MCF 10A (cell line): ENCODE measurements at regions not wholly inside any gene's neighbourhood (a gene's known extent, or its start where the extent isn't known, plus 50 kb on each side); places are given as distances from the start of the nearest gene placed in this dataset.
A peak's percentile ranks its signal among the peaks of the same experiment; 100 is the strongest.

Experiments
- BruUV-seq: library from RNA; stranded (reverse); fragments of 400-500 nt; replicated peaks from 2 replicates; lab custom pipeline; 2021; lab: Mats Ljungman, UMichigan
- CTCF ChIA-PET: fragments of 300-600 bp; sonication (Branson Sonifier 250); formaldehyde crosslinking; extraction: SDS; loops from one replicate; lab custom pipeline; 2021; ENCODE audit warnings: antibody characterized with exemption, inconsistent platforms; lab: Yijun Ruan, JAX
- POLR2A ChIA-PET: fragments of 300-600, 350-650 bp; sonication (Branson Sonifier 250); formaldehyde crosslinking; extraction: SDS; loops from one replicate; lab custom pipeline; 2020; ENCODE audit warnings: antibody characterized with exemption, inconsistent platforms; lab: Yijun Ruan, JAX
- DNase-seq: peaks from one replicate; pipeline ENCODE4 v3.0.0-alpha.2; 2018; ENCODE audit not compliant: unreplicated experiment
- H3K27ac Mint-ChIP-seq: one replicate; pipeline ENCODE4 v1.8.0; 2022; ENCODE audit warnings: mild to moderate bottlenecking, low read depth, mixed read lengths; ENCODE audit not compliant: unreplicated experiment
- H3K27me3 Mint-ChIP-seq: one replicate; pipeline ENCODE4 v1.8.0; 2022; ENCODE audit warnings: mixed read lengths; ENCODE audit not compliant: insufficient read depth, unreplicated experiment
- H3K36me3 Mint-ChIP-seq: one replicate; pipeline ENCODE4 v1.8.0; 2022; ENCODE audit warnings: mild to moderate bottlenecking, moderate library complexity, mixed read lengths; ENCODE audit not compliant: insufficient read depth, unreplicated experiment
- H3K4me1 Mint-ChIP-seq: one replicate; pipeline ENCODE4 v1.8.0; 2022; ENCODE audit warnings: mixed read lengths; ENCODE audit not compliant: insufficient read depth, unreplicated experiment
- H3K4me3 Mint-ChIP-seq: one replicate; pipeline ENCODE4 v1.8.0; 2022; ENCODE audit warnings: mild to moderate bottlenecking, moderate library complexity, mixed read lengths; ENCODE audit not compliant: unreplicated experiment
- H3K9me3 Mint-ChIP-seq: one replicate; pipeline ENCODE4 v1.8.0; 2022; ENCODE audit warnings: mixed read lengths; ENCODE audit not compliant: unreplicated experiment
- intact Hi-C: fragments of 100-400 bp; cut with micrococcal nuclease; formaldehyde crosslinking; loops from 2 replicates; pipeline ENCODE4 v1.14.1; 2022
- TF ChIP-seq, protein P1 (sequence below): fragments of 200-600 bp; IDR thresholded peaks from one replicate; pipeline ENCODE4 v1.8.0; 2022; ENCODE audit warnings: antibody characterized with exemption, mild to moderate bottlenecking; ENCODE audit not compliant: unreplicated experiment

DNA sequence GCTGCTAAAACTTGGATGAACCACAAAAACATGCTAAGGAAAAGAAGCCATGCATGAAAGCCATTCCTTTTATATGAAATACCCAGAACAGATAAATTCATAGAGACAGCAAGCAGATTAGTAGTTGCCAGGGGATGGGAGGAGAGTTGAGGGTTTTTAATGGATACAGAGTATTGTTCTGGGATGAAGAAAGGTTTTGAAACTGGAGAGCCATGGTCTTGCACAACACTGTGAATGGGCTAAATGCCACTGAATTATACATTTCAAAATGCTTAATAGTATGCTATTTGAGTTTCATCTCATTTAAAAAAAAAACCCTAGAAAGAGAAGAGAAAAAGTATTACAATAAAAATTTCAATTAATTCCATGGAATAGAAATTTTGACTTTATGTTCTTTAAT, 154.3 kb downstream of the GNAT3 start:
- H3K9me3 Mint-ChIP-seq = no peaks in the 10 kb centered on the region
- CTCF ChIA-PET = no interaction called here
- no peak overlapping the region for H3K4me3 Mint-ChIP-seq
- no peak overlapping the region for H3K27ac Mint-ChIP-seq
- POLR2A ChIA-PET = no interaction called here
- no TSS peak for BruUV-seq
- intact Hi-C loops = no loop called here
- no peaks in the 10 kb centered on the region for H3K27me3 Mint-ChIP-seq
- H3K36me3 Mint-ChIP-seq = no peaks in the 10 kb centered on the region
- peak; percentile 56 for DNase-seq
- TF ChIP-seq, protein P1, sequence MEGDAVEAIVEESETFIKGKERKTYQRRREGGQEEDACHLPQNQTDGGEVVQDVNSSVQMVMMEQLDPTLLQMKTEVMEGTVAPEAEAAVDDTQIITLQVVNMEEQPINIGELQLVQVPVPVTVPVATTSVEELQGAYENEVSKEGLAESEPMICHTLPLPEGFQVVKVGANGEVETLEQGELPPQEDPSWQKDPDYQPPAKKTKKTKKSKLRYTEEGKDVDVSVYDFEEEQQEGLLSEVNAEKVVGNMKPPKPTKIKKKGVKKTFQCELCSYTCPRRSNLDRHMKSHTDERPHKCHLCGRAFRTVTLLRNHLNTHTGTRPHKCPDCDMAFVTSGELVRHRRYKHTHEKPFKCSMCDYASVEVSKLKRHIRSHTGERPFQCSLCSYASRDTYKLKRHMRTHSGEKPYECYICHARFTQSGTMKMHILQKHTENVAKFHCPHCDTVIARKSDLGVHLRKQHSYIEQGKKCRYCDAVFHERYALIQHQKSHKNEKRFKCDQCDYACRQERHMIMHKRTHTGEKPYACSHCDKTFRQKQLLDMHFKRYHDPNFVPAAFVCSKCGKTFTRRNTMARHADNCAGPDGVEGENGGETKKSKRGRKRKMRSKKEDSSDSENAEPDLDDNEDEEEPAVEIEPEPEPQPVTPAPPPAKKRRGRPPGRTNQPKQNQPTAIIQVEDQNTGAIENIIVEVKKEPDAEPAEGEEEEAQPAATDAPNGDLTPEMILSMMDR = no peak
- H3K4me1 Mint-ChIP-seq = peaks cover 7% of the 10 kb centered on the region

DNA sequence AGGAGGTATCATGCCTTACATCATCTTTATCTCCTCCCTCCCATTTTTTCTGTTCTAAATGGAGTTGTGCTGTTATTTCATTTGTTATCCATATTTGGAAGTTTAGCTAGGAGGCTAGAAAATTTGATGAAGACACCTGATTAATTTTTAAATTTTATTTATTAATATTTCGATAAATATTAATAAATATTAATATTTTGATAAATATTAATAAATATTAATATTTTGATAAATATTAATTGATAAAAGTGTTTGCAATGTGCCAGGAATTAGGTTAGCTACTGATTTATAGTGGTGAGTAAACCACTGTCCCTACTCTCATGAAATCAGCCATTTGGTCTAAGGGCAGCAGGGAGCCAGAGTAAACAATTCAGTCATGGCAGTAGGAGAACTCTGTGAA, 161.4 kb downstream of the GNAT3 start:
- no peak overlapping the region for H3K27ac Mint-ChIP-seq

DNA sequence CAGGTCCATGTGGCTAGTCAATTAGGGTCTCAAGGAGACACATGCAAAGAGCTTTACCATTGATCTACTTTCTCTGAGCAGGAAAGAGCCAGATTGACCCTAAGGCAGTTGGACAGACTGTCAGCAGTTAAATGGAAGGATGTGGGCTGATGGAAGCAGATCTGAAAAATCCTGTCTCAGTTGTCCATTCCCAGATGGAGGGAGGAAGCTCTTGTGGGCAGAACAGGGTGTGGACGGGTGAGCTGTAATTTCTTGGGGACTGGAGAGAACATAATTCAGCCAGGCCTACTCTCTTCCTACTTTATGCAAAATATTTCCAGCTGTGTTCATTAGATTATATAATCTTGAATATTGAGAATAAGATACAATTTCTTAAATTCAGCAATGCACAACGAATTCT, 163.6 kb downstream of the GNAT3 start:
- Mint-ChIP-seq H3K9me3 (no peaks in the 10 kb centered on the region), H3K27ac (no peak overlapping the region), H3K36me3 (no peaks in the 10 kb centered on the region), H3K4me1 (peaks cover 27% of the 10 kb centered on the region), H3K4me3 (no peak overlapping the region), H3K27me3 (no peaks in the 10 kb centered on the region)
- TF ChIP-seq, protein P1 = no peak
- CTCF ChIA-PET = interaction anchor here (0.5 to 1.2 kb wide), 5 partner anchors 21 to 204 kb away, joined by 3 read pairs; no protein-coding TSS in a partner anchor
- no TSS peak for BruUV-seq
- POLR2A ChIA-PET = interaction anchor here (0.9 to 2.4 kb wide), 3 partner anchors 31 to 71 kb away, joined by 3 to 10 read pairs (median 8); no protein-coding TSS in a partner anchor
- peak; percentile 6 for DNase-seq
- intact Hi-C loops = no loop called here

More for the DNA sequence above, 161.4 kb downstream of the GNAT3 start:
- intact Hi-C loops = no loop called here
- Mint-ChIP-seq H3K4me3 (no peak overlapping the region), H3K9me3 (no peaks in the 10 kb centered on the region), H3K27me3 (no peaks in the 10 kb centered on the region), H3K36me3 (no peaks in the 10 kb centered on the region), H3K4me1 (peaks cover 27% of the 10 kb centered on the region)
- no TSS peak for BruUV-seq
- ChIA-PET POLR2A (interaction anchor here (1.2 kb wide), 1 partner anchor 199 kb away, joined by 6 read pairs; no protein-coding TSS in a partner anchor), CTCF (interaction anchor here (0.6 to 1.7 kb wide), 5 partner anchors 11 to 264 kb away, joined by 3 to 5 read pairs (median 4); no protein-coding TSS in a partner anchor)
- no peak for DNase-seq
- TF ChIP-seq, protein P1 = no peak

DNA sequence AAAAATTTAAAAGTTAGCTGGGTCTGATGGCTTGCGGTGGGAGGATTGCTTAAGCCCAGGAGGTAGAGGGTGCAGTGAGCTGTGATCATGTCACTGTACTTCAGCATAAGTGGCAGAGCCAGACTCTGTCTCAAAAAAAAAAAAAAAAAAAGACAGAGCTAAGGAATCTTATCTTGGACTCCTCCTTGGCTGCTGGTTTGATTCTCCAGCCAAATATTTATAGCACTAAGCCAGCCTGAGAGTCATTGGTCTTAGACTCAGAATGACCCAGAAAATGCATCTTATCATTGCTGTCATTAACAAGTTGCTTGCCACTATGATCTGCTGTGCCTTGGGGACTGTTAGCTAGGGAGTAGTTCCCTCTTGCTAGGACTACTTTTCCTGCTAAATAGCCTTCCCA, 164.7 kb downstream of the GNAT3 start:
- Mint-ChIP-seq H3K9me3 (no peaks in the 10 kb centered on the region), H3K4me1 (peaks cover 27% of the 10 kb centered on the region), H3K27me3 (no peaks in the 10 kb centered on the region), H3K27ac (peak overlapping the region; percentile 44), H3K36me3 (peaks cover 6% of the 10 kb centered on the region), H3K4me3 (peak overlapping the region; percentile 36)
- intact Hi-C loops = no loop called here
- POLR2A ChIA-PET = interaction anchor here (0.6 to 3.0 kb wide), 16 partner anchors 12 to 250 kb away, joined by 3 to 13 read pairs (median 4); partner anchors contain the start of gene GNAI1
- BruUV-seq = no TSS peak
- CTCF ChIA-PET = interaction anchor here (0.6 to 1.6 kb wide), 5 partner anchors 25 to 145 kb away, joined by 3 to 5 read pairs (median 3); no protein-coding TSS in a partner anchor
- DNase-seq = no peak
- TF ChIP-seq, protein P1 = no peak
